Small intestine (tissue), 7 donors: ENCODE measurements at regions not wholly inside any gene's neighbourhood (a gene's known extent, or its start where the extent isn't known, plus 50 kb on each side); places are given as distances from the start of the nearest gene placed in this dataset.

Source experiments
- DNase-seq, 2 donors: peaks; one replicate each; pipeline versions ENCODE4 v3.0.0 to v3.0.0-alpha.2; 2013
- FAIRE-seq: peaks from 2 replicates; lab custom pipeline; 2012; peaks lifted over from hg19 to GRCh38; lab: Jason Lieb, UNC
- H3K27ac ChIP-seq, 3 donors: one replicate each; pipeline ENCODE4 v1.5.1; 2013; ENCODE audit warnings: low read length in 2 of 3, mild to moderate bottlenecking in 2 of 3, control low read depth in 1 of 3, inconsistent platforms in 1 of 3, low read depth in 1 of 3, moderate library complexity in 1 of 3
- H3K27me3 ChIP-seq, 3 donors: one replicate each; pipeline ENCODE4 v1.6.1; 2013; ENCODE audit warnings: low read length in 3 of 3, inconsistent platforms in 1 of 3; ENCODE audit not compliant: control insufficient read depth in 3 of 3, insufficient read depth in 3 of 3
- H3K36me3 ChIP-seq, 3 donors: one replicate each; pipeline ENCODE4 v1.6.1; 2013; ENCODE audit warnings: low read length in 3 of 3, inconsistent platforms in 1 of 3, low read depth in 1 of 3, mild to moderate bottlenecking in 1 of 3, moderate library complexity in 1 of 3; ENCODE audit not compliant: control insufficient read depth in 3 of 3, insufficient read depth in 2 of 3
- H3K4me1 ChIP-seq, 3 donors: one replicate each; pipeline ENCODE4 v1.6.1; 2013; ENCODE audit warnings: low read length in 2 of 3, inconsistent platforms in 1 of 3, low read depth in 1 of 3, mild to moderate bottlenecking in 1 of 3, moderate library complexity in 1 of 3; ENCODE audit not compliant: control insufficient read depth in 3 of 3, insufficient read depth in 2 of 3
- H3K4me3 ChIP-seq, 3 donors: one replicate each; pipeline ENCODE4 v1.5.1; 2013; ENCODE audit warnings: low read length in 3 of 3, control low read depth in 1 of 3, inconsistent platforms in 1 of 3, low read depth in 1 of 3, mild to moderate bottlenecking in 1 of 3, moderate library complexity in 1 of 3
- H3K9me3 ChIP-seq, 2 donors: one replicate each; pipeline ENCODE4 v1.6.1; 2013; ENCODE audit warnings: low read depth in 1 of 2, low read length in 1 of 2; ENCODE audit not compliant: control insufficient read depth in 2 of 2, insufficient read depth in 1 of 2
- WGBS, 3 donors: extraction: QIAGEN DNeasy Blood & Tissue Kit; methylation state at CpG; one replicate each; pipeline ENCODE4 v1.1.7; 2013; 5-methylcytosine and 5-hydroxymethylcytosine counted together
- donor health status: healthy with polysubstance abuse.
- donor health status: control.
- donor health status: control.
- donor health status: Bipolar disorder and iron deficiency.
- donor health status: healthy.

DNA sequence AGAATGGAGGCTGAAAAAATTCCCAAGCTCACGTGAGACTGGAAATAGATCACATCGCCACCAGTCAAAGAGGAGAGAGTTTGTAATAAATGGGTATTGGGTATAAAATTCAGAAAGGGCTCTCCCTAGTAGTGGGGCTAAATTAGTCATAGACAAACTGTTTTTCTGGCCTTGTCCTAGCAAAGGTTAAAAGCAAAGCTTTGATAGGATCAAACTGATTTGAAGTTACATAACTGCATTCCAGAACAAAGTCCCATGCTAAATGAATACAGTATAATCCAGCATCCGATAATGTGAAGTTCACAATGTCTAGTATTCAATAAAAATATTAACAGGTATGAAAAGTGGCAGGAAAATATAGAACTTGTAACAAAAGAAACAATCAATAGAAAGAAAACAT, 149.8 kb upstream of the ATXN1 start:
- no peaks in the 10 kb centered on the region for H3K36me3 ChIP-seq
- 66 to 81% (median 67%) methylated on average over 3 of the region's 3 CpGs for WGBS, 3 donors
- no peak for DNase-seq
- peaks cover 0 to 2% (median 0%) of the 10 kb centered on the region in 3 donors for H3K27me3 ChIP-seq
- no peak overlapping the region for H3K4me3 ChIP-seq
- peaks cover 0 to 12% of the 10 kb centered on the region in 2 donors for H3K9me3 ChIP-seq
- FAIRE-seq, result no peak
- H3K27ac ChIP-seq, result no peak overlapping the region
- H3K4me1 ChIP-seq, result no peaks in the 10 kb centered on the region

GRCh38 chr6:16909658-16910360, 148.5 kb upstream of the ATXN1 start:
- DNase-seq (no peak), FAIRE-seq (no peak)
- Histone ChIP-seq H3K36me3 (no peaks in the 10 kb centered on the region), H3K4me1 (no peaks in the 10 kb centered on the region), H3K9me3 (peaks cover 0 to 12% of the 10 kb centered on the region in 2 donors), H3K4me3 (no peak overlapping the region), H3K27ac (no peak overlapping the region), H3K27me3 (peaks cover 0 to 2% (median 0%) of the 10 kb centered on the region in 3 donors)
- WGBS, 3 donors, result 80 to 85% (median 81%) methylated on average over 4 of the region's 4 CpGs

DNA sequence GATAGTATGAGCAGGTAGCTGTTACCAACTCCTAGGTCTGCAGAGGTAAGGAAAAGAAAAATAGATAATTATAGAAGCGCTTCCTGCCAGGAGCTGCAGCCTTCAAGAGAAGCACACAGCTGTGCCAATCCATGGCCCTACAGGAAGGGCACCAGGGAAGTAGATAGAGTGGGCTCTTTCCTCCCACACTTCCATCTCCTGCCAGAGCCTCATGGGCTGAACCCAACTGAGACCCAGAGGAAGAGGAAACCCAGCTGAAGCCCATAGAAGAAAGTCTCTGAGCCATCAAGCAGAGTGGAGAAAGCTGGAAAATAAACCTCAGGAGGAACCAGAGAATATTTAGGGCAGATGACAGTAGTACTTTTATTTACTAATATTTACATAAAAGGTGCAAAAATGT, 146.7 kb upstream of the ATXN1 start:
- 83 to 96% (median 89%) methylated on average over 1 of the region's 1 CpG for WGBS, 3 donors
- Histone ChIP-seq H3K36me3 (no peaks in the 10 kb centered on the region), H3K27ac (no peak overlapping the region), H3K9me3 (peaks cover 0 to 8% of the 10 kb centered on the region in 2 donors), H3K4me1 (no peaks in the 10 kb centered on the region), H3K27me3 (peaks cover 0 to 2% (median 0%) of the 10 kb centered on the region in 3 donors), H3K4me3 (no peak overlapping the region)
- FAIRE-seq, result no peak
- DNase-seq, result no peak

- FAIRE-seq (no peak), DNase-seq (no peak)
- 72 to 81% (median 73%) methylated on average over 6 of the region's 6 CpGs for WGBS, 3 donors
- Histone ChIP-seq H3K4me3 (no peak overlapping the region), H3K4me1 (no peaks in the 10 kb centered on the region), H3K36me3 (no peaks in the 10 kb centered on the region), H3K27me3 (no peaks in the 10 kb centered on the region), H3K9me3 (no peaks in the 10 kb centered on the region), H3K27ac (no peak overlapping the region)
Measured at GRCh38 chr6:16904957-16905356, 143.7 kb upstream of the ATXN1 start.

DNA sequence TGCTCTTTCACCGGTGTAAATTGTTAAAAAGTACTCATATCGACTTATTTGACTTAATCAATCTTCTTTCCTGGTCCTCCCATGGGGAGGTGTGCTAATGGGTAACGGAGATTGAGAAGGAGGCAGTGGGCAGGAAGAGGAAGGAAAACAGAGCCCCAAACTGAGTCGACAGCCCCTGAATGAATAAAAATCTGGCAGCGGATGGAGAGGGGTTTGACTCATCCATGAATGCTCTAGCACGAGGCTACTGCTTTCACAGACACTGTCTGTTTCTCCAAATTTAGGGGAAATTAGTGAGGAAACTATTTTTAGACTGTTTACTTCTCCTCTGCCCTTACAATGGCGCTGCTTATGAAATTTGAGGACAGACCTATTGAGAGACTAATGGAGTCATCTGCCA, 142.2 kb upstream of the ATXN1 start:
- Histone ChIP-seq H3K4me3 (no peak overlapping the region), H3K36me3 (no peaks in the 10 kb centered on the region), H3K27me3 (no peaks in the 10 kb centered on the region), H3K4me1 (no peaks in the 10 kb centered on the region), H3K9me3 (no peaks in the 10 kb centered on the region), H3K27ac (no peak overlapping the region)
- no peak for DNase-seq
- FAIRE-seq, result no peak
- 41 to 60% (median 59%) methylated on average over 7 of the region's 7 CpGs for WGBS, 3 donors

DNA sequence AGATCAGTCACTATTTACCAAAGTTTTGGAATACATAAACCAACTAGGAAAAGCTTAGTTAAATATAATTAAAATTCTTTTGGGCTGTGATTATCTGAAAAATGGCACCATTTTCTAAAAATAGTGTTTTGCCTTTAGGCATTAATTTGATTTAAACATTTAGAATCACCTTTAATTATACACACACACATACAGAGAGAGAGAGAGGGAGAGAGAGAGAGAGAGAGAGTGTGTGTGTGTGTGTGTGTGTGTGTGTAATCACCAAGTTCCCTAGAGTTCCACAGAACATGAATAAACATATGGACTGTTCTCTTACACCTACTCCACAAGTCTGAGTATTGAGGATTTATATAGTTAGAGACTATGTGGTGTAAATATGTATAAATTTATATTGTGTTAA, 141.2 kb upstream of the ATXN1 start:
- FAIRE-seq (no peak), DNase-seq (no peak)
- Histone ChIP-seq H3K4me1 (no peaks in the 10 kb centered on the region), H3K9me3 (no peaks in the 10 kb centered on the region), H3K27ac (no peak overlapping the region), H3K27me3 (no peaks in the 10 kb centered on the region), H3K36me3 (no peaks in the 10 kb centered on the region), H3K4me3 (no peak overlapping the region)

DNA sequence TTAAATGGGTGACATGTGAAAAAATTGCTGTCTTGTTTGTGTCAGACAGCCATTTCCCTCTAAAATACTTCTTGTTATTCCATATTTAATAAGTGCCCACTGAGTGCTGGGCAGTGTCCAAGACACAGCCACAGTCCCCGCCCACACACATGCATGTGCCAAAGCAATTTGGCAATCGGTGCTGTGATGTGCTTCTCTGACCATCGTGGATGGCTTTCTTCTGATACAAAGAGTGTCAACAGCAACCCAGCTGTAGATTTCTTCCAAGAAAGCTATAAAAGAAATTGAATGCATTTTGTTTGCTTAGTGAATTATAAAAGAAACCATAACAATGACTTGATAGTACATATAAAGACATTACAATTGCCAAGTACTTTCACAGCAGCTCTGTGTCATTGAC, 140.5 kb upstream of the ATXN1 start:
- no peak overlapping the region for H3K4me3 ChIP-seq
- H3K27me3 ChIP-seq, result no peaks in the 10 kb centered on the region
- no peak overlapping the region for H3K27ac ChIP-seq
- no peaks in the 10 kb centered on the region for H3K36me3 ChIP-seq
- DNase-seq, result no peak
- no peaks in the 10 kb centered on the region for H3K4me1 ChIP-seq
- H3K9me3 ChIP-seq, result no peaks in the 10 kb centered on the region
- FAIRE-seq, result no peak
- 21 to 42% (median 22%) methylated on average over 3 of the region's 3 CpGs for WGBS, 3 donors

GRCh38 chr6:16901306-16901705, 140.0 kb upstream of the ATXN1 start:
- no peaks in the 10 kb centered on the region for H3K27me3 ChIP-seq
- H3K4me3 ChIP-seq, result no peak overlapping the region
- no peaks in the 10 kb centered on the region for H3K9me3 ChIP-seq
- WGBS, 3 donors, result 87 to 95% (median 94%) methylated on average over 2 of the region's 2 CpGs
- no peak overlapping the region for H3K27ac ChIP-seq
- no peaks in the 10 kb centered on the region for H3K4me1 ChIP-seq
- no peaks in the 10 kb centered on the region for H3K36me3 ChIP-seq
- DNase-seq, result no peak
- no peak for FAIRE-seq
